ENCODE measurements at regions not wholly inside any gene's neighbourhood (a gene's known extent, or its start where the extent isn't known, plus 50 kb on each side); places are given as distances from the start of the nearest gene placed in this dataset.

GRCh38 chr1:10860218-10860617 is 63.8 kb upstream of the CASZ1 start:
- Histone ChIP-seq H2BK12ac (ENCODE audit: low read depth, low read length) (no peak overlapping the region), H3K18ac (ENCODE audit: extremely low read depth, low read length) (no peak overlapping the region), H2AFZ (ENCODE audit: low read length) (no peak overlapping the region), H3K79me1 (ENCODE audit: low read depth, low read length) (no peaks in the 10 kb centered on the region), H2BK15ac (ENCODE audit: low read length) (no peak overlapping the region), H3K4me1 (replicated peaks in 1 of 4; ENCODE audit: control insufficient read depth in 3 of 4, insufficient read depth in 4 of 4, low read length in 3 of 4) (peaks cover 0 to 15% (median 8%) of the 10 kb centered on the region in 4 experiments; a peak in 5 of 7 replicates), H3K23ac (ENCODE audit: insufficient read length) (no peak overlapping the region), H4K5ac (ENCODE audit: insufficient read length, low read depth, low read length) (no peak overlapping the region), H3K14ac (ENCODE audit: insufficient read length) (no peak overlapping the region), H3K9ac (replicated peaks in 1 of 4; ENCODE audit: extremely low read depth in 1 of 4, low read depth in 3 of 4, low read length in 3 of 4) (no peak overlapping the region), H2BK20ac (ENCODE audit: low read length) (no peak overlapping the region), H3K4ac (replicated peaks; ENCODE audit: insufficient read length, low read depth, low read length) (no peak overlapping the region), H3K9me3 (ENCODE audit: insufficient read depth in 2 of 2, low read depth in 1 of 2, low read length in 1 of 2) (no peaks in the 10 kb centered on the region), H3K36me3 (ENCODE audit: control insufficient read depth in 2 of 4, insufficient read depth in 4 of 4, low read length in 3 of 4) (no peaks in the 10 kb centered on the region), H3K79me2 (ENCODE audit: control insufficient read depth in 1 of 2, insufficient read depth in 2 of 2, low read length in 2 of 2) (no peaks in the 10 kb centered on the region), H3K27me3 (replicated peaks in 1 of 4; ENCODE audit: control insufficient read depth in 3 of 4, extremely low read depth in 1 of 4, insufficient read depth in 3 of 4, low read length in 3 of 4) (peaks cover 0 to 9% (median 2%) of the 10 kb centered on the region in 4 experiments; a peak in 2 of 7 replicates), H4K8ac (ENCODE audit: extremely low read depth, insufficient read depth, low read length) (no peak overlapping the region), H3K56ac (replicated peaks; ENCODE audit: insufficient read length, low read depth, low read length) (no peak overlapping the region), H3K27ac (ENCODE audit: low read depth, low read length) (no peak overlapping the region), H2BK5ac (ENCODE audit: low read depth, low read length) (no peak overlapping the region), H3K4me2 (ENCODE audit: insufficient read depth in 1 of 2, low read depth in 2 of 2, low read length in 2 of 2) (no peak overlapping the region), H2AK5ac (ENCODE audit: low read depth, low read length) (no peak overlapping the region), H3K4me3 (ENCODE audit: extremely low read depth in 1 of 4, insufficient read depth in 2 of 4, low read depth in 3 of 4, low read length in 4 of 4) (no peak overlapping the region), H4K91ac (replicated peaks; ENCODE audit: insufficient read length, low read length) (no peak overlapping the region), H4K20me1 (replicated peaks in 1 of 2; ENCODE audit: control insufficient read depth in 1 of 2, insufficient read depth in 2 of 2, low read length in 2 of 2) (no peaks in the 10 kb centered on the region), H3K23me2 (ENCODE audit: low read depth, low read length) (no peaks in the 10 kb centered on the region), H2BK120ac (replicated peaks; ENCODE audit: low read depth, low read length) (no peak overlapping the region)
- TF ChIP-seq KDM4A (IDR thresholded peaks at IDR 0.05; ENCODE audit: low read depth, low read length, severe bottlenecking): no peak
- TF ChIP-seq RFX5 (IDR thresholded peaks at IDR 0.05; ENCODE audit: borderline replicate concordance, low read depth, low read length): no peak
- TF ChIP-seq RAD21 (IDR thresholded peaks at IDR 0.05 in 1 of 2, conservative IDR thresholded peaks at IDR 0.05 in 1 of 2; ENCODE audit: low read depth in 2 of 2, low read length in 2 of 2): no peak
- no peak for TF ChIP-seq CBX5 (IDR thresholded peaks at IDR 0.05; ENCODE audit: low read depth, low read length)
- TF ChIP-seq HDAC2 (IDR thresholded peaks at IDR 0.05; ENCODE audit: borderline replicate concordance in 1 of 2, low read depth in 2 of 2, low read length in 2 of 2): no peak
- TF ChIP-seq SRF (IDR thresholded peaks at IDR 0.05; ENCODE audit: low read depth, low read length): no peak
- TF ChIP-seq SP1 (IDR thresholded peaks at IDR 0.05; ENCODE audit: low read depth, low read length): no peak
- no peak for FAIRE-seq
- 63% methylated on average over 13 of the region's 13 CpGs; no CpG with 5 or more reads in 1 of the 2 experiments for WGBS, 2 experiments (ENCODE audit: extremely low coverage in 1 of 2, insufficient coverage in 1 of 2, insufficient read length in 1 of 2, insufficient replicate concordance in 2 of 2, low coverage in 1 of 2, low lambda C conversion rate in 2 of 2, missing lambda C conversion rate in 1 of 2)
- no peak for DNase-seq (ENCODE audit: low read depth in 1 of 2, low spot score in 2 of 2)
- CTCF ChIA-PET (ENCODE audit: partially characterized antibody): interaction anchor here (0.6 to 3.8 kb wide), 11 partner anchors 10 to 354 kb away, joined by 3 to 16 read pairs (median 3); no protein-coding TSS in a partner anchor
- POLR2A ChIA-PET (ENCODE audit: partially characterized antibody): interaction anchor here (2.0 kb wide), 1 partner anchor 25 kb away, joined by 4 read pairs; no protein-coding TSS in a partner anchor

Data from H1 (cell line).